Heart left ventricle (tissue), 16 donors: ENCODE measurements at regions not wholly inside any gene's neighbourhood (a gene's known extent, or its start where the extent isn't known, plus 50 kb on each side); places are given as distances from the start of the nearest gene placed in this dataset.

Source experiments
- ATAC-seq, 4 donors: fragments of 200-7000 bp; cut with Tn5 transposase; one replicate each; pipeline ENCODE4 v1.9.1; 2020 to 2022; ENCODE audit warnings: moderate library complexity in 4 of 4, mild to moderate bottlenecking in 3 of 4, moderate number of reproducible peaks in 1 of 4
- DNase-seq, 5 donors: peaks; one replicate each; pipeline ENCODE4 v3.0.0-alpha.2; 2020
- H3K27ac ChIP-seq, 12 donors: fragments of 200-600 bp; sonication (generic) in 4 of 12; one replicate each; pipeline versions ENCODE4 v1.5.0 to v1.8.0; 2016 to 2022; ENCODE audit warnings: mild to moderate bottlenecking in 2 of 12
- H3K27me3 ChIP-seq, 9 donors: fragments of 200-600 bp; sonication (generic) in 2 of 9; one replicate each; pipeline versions ENCODE4 v1.5.1 to v1.8.0; 2016 to 2022; ENCODE audit warnings: mild to moderate bottlenecking in 3 of 9
- H3K36me3 ChIP-seq, 9 donors: fragments of 200-600 bp; sonication (generic) in 2 of 9; one replicate each; pipeline versions ENCODE4 v1.5.0 to v1.8.0; 2018 to 2022; ENCODE audit warnings: mild to moderate bottlenecking in 2 of 9
- H3K4me1 ChIP-seq, 12 donors: fragments of 200-600 bp; sonication (generic) in 4 of 12; one replicate each; pipeline versions ENCODE4 v1.5.0 to v1.8.0; 2016 to 2022; ENCODE audit warnings: mild to moderate bottlenecking in 3 of 12
- H3K4me3 ChIP-seq, 12 donors: fragments of 200-600 bp; sonication (generic) in 4 of 12; one replicate each; pipeline versions ENCODE4 v1.5.0 to v1.8.0; 2017 to 2022; ENCODE audit warnings: mild to moderate bottlenecking in 9 of 12, moderate library complexity in 4 of 12
- H3K9me3 ChIP-seq, 12 donors: fragments of 200-600 bp; sonication (generic) in 4 of 12; one replicate each; pipeline versions ENCODE4 v1.5.0 to v1.8.0; 2016 to 2022; ENCODE audit warnings: mild to moderate bottlenecking in 1 of 12
- POLR2A ChIP-seq, 2 donors: fragments of 450-650 bp; IDR thresholded peaks; one replicate each; pipeline ENCODE4 v1.6.1; 2017; ENCODE audit warnings: antibody characterized with exemption in 2 of 2, mild to moderate bottlenecking in 2 of 2, moderate library complexity in 2 of 2
- WGBS, 4 donors: extraction: QIAGEN DNeasy Blood & Tissue Kit in 2 of 4; methylation state at CpG; one replicate each; pipeline versions ENCODE4 v1.1.5 to v1.1.7; 2013 to 2018; 5-methylcytosine and 5-hydroxymethylcytosine counted together
- intact Hi-C, 10 donors: fragments of 100-400 bp; cut with DNase I; formaldehyde crosslinking; loops; one replicate each; pipeline versions ENCODE4 v1.11.1 to v1.14.2; 2022
- TF ChIP-seq, protein P1 (sequence below), 12 donors: fragments of 200-600 bp; sonication (generic) in 4 of 12; IDR thresholded peaks; one replicate each; pipeline versions ENCODE4 v1.5.0 to v1.8.0; 2018 to 2022; ENCODE audit warnings: antibody characterized with exemption in 12 of 12, mild to moderate bottlenecking in 5 of 12
- donor health status: ischemic (EF 13 %, LVEDD 7.1; RV severe dilation, severe dysfunction).
- donor health status: healthy with polysubstance abuse.
- donor health status: DM: no; HTN: yes; CAD: no.
- donor health status: DM: no; HTN: no; CAD: no.
- donor health status: ischemic (EF 25% LVEDD 6.9; RV normal size, moderate dysfunction).
- donor health status: ischemic (EF 25% LVEDD 5.7; RV mildly dilated, moderate dysfunction).
- donor health status: healthy.
- donor health status: DM: yes; HTN: yes; CAD: no.
- donor health status: ischemic (EF 35%, LVEDD 5.7; RV mildly dilated, moderate dysfunction).
- donor health status: nonischemic (EF 11% LVEDD 7.7; RV severe dilation, severe dysfunction).
- donor health status: DM: yes; HTN: yes; CAD: no.
- donor health status: PGD.
- donor health status: ischemic (EF 29% LVEDD 5.4; RV normal size, mild dysfunction).
- donor health status: nonischemic (EF 23%, LVEDD 6.1; RV moderate dilation, normal function).

DNA sequence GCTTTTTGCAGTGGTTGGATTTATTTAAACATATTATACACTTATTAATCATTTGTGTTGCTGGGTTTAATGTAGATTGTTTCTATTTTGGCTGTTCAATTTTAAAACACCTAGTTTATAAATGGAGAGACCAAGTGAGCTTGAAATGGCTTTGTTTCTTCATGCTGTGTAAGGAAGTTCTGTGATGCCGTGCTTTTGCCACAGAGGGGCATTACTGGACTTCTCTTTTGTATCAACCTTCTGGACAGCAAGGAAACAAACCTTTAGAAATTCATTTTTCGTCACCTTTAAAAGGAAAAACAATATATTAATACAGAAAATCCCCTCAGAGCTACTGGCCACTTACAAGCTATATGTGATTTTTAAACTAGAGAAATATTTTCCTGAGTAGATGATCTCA lies 81.9 kb downstream of the DMRTA1 start:
- no peak for ATAC-seq
- TF ChIP-seq POLR2A (IDR thresholded peaks at IDR 0.05): no peak
- TF ChIP-seq, protein P1, sequence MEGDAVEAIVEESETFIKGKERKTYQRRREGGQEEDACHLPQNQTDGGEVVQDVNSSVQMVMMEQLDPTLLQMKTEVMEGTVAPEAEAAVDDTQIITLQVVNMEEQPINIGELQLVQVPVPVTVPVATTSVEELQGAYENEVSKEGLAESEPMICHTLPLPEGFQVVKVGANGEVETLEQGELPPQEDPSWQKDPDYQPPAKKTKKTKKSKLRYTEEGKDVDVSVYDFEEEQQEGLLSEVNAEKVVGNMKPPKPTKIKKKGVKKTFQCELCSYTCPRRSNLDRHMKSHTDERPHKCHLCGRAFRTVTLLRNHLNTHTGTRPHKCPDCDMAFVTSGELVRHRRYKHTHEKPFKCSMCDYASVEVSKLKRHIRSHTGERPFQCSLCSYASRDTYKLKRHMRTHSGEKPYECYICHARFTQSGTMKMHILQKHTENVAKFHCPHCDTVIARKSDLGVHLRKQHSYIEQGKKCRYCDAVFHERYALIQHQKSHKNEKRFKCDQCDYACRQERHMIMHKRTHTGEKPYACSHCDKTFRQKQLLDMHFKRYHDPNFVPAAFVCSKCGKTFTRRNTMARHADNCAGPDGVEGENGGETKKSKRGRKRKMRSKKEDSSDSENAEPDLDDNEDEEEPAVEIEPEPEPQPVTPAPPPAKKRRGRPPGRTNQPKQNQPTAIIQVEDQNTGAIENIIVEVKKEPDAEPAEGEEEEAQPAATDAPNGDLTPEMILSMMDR (IDR thresholded peaks at IDR 0.05): peak in 4 of 12 donors; percentile 10 to 40 (median 23)

DNA sequence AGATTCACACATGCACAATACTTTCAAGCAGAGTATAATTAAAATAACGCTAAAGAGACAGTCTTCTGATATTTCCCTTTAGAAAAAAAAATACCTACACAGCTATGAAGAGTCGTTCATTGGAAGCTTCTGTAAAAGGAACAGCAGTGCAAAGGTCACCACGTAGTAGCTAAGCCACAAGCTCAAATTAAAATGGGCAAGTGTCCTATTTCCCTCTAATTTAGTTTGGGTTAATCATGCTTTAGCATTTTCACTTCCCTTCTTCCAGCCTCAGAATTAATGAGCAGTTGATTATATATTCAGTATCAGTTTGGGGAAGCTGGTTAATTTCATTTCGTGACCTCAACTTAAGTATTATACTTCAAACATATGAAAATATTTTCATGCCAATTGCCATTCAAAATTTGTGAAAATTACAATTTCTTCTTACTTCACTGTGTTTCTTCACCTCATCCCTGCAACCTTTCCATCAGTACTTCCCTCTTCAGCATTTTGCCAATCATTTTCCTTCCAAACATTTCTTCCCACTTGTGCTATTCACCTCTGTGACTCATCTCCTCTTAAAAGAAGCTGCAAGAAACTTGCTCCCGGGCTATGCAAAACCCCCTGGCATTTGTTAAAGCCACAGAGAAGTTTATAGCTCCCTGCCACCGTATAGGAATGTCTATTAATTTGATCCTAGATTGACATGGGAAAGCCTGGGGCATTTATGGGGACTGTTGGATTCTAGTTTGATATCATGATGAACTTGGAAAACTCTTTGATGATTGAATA lies 83.0 kb downstream of the DMRTA1 start:
- TF ChIP-seq, protein P1 (IDR thresholded peaks at IDR 0.05): no peak
- no peak for TF ChIP-seq POLR2A (IDR thresholded peaks at IDR 0.05)
- Histone ChIP-seq H3K36me3 (no peaks in the 10 kb centered on the region), H3K9me3 (no peaks in the 10 kb centered on the region), H3K27ac (no peak overlapping the region), H3K4me3 (no peak overlapping the region), H3K27me3 (no peaks in the 10 kb centered on the region), H3K4me1 (no peaks in the 10 kb centered on the region)
- ATAC-seq (no peak), DNase-seq (no peak)
- intact Hi-C loops: no loop called here
- WGBS, 4 donors: 55 to 56% (median 55%) methylated on average over 6 of the region's 6 CpGs

More for the DNA sequence above, 81.9 kb downstream of the DMRTA1 start:
- intact Hi-C loops: no loop called here
- H3K4me3 ChIP-seq: no peak overlapping the region
- WGBS, 4 donors: 44 to 48% (median 46%) methylated on average over 2 of the region's 2 CpGs
- no peak for DNase-seq
- H3K4me1 ChIP-seq: no peaks in the 10 kb centered on the region
- no peaks in the 10 kb centered on the region for H3K9me3 ChIP-seq
- H3K27ac ChIP-seq: no peak overlapping the region
- no peaks in the 10 kb centered on the region for H3K27me3 ChIP-seq
- H3K36me3 ChIP-seq: no peaks in the 10 kb centered on the region

DNA sequence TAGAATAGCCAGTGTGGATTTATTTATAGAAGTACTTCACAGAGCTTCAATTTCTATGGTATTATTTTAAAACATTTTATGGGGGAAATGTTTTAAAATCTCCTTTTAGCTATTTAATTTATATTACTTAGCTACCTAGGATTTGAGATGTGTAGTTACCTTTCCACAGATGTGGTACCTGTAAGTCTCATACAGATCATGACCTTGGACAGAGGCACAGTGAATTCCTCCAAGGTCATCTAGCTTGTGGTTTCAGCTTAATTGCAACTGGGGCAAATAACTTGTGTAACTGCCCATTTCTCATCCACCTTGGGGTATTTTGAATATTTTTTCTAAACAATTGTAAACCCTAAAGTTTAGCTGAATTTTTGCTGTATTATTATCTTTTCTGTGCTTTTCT lies 89.2 kb downstream of the DMRTA1 start:
- Histone ChIP-seq H3K4me1 (no peaks in the 10 kb centered on the region), H3K36me3 (no peaks in the 10 kb centered on the region), H3K27me3 (no peaks in the 10 kb centered on the region), H3K4me3 (no peak overlapping the region), H3K9me3 (no peaks in the 10 kb centered on the region), H3K27ac (no peak overlapping the region)
- TF ChIP-seq, protein P1 (IDR thresholded peaks at IDR 0.05): no peak
- no peak for TF ChIP-seq POLR2A (IDR thresholded peaks at IDR 0.05)
- ATAC-seq (no peak), DNase-seq (no peak)
- intact Hi-C loops: no loop called here

DNA sequence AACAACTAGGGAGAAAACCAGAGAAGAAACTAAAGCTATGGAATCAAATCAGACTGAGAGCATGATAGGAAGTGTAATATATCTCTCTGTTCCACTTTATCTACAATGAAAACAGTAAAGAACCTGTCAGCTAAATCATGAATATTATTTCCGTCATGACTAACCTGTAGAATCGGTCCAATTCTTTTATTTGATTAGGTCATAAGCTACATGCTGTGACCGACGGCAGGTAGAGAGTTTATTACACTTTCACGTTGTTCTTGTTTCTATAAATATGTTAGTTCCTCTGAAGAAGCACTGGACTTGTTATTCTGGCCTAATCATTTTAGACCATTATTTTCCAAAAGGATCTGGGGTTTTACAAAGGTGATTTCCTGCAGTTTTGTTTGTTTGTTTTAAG lies 91.1 kb downstream of the DMRTA1 start:
- Histone ChIP-seq H3K9me3 (no peaks in the 10 kb centered on the region), H3K36me3 (no peaks in the 10 kb centered on the region), H3K27me3 (no peaks in the 10 kb centered on the region), H3K27ac (no peak overlapping the region), H3K4me3 (no peak overlapping the region), H3K4me1 (no peaks in the 10 kb centered on the region)
- TF ChIP-seq, protein P1 (IDR thresholded peaks at IDR 0.05): no peak
- no peak for TF ChIP-seq POLR2A (IDR thresholded peaks at IDR 0.05)
- ATAC-seq: no peak
- 81 to 87% (median 85%) methylated on average over 5 of the region's 5 CpGs for WGBS, 4 donors
- intact Hi-C loops: no loop called here
- no peak for DNase-seq
